LNCaP clone FGC (cell line): ENCODE measurements at regions not wholly inside any gene's neighbourhood (a gene's known extent, or its start where the extent isn't known, plus 50 kb on each side); places are given as distances from the start of the nearest gene placed in this dataset.

ENCODE experiments used
- DNase-seq: peaks from one replicate; pipeline ENCODE4 v3.0.0-alpha.2; 2011; ENCODE audit warnings: low read depth
- H3K4me3 ChIP-seq: 2 replicates; pipeline ENCODE4 v1.5.1; 2011; ENCODE audit warnings: mild to moderate bottlenecking, low read depth, low read length, control low read depth
- TF ChIP-seq, protein P1 (sequence below): IDR thresholded peaks from 2 replicates; pipeline ENCODE4 v1.5.1; 2012; ENCODE audit warnings: mild to moderate bottlenecking; ENCODE audit not compliant: control insufficient read depth, insufficient read depth; ENCODE audit errors: extremely low read depth

DNA sequence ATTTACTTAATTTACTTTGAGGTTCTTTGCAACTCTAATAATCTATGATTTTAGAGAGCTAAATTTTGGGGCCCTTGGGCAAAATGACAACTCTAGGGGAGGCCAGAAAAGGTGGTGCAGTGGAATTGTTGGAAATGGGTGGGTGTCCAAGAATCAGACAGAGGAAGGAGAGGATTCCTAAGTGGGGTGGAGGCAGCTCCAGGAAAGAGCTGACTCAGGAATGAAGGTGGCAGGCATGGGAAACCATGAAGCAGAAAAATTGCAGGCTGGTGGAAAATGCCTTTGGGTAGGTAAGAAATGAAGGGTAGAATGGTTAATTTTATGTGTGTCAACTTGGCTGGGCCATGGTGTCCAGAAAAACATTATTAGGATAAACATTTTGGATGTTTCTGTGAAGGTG, 248.5 kb upstream of the TUT7 start:
- no peak for DNase-seq
- TF ChIP-seq, protein P1, sequence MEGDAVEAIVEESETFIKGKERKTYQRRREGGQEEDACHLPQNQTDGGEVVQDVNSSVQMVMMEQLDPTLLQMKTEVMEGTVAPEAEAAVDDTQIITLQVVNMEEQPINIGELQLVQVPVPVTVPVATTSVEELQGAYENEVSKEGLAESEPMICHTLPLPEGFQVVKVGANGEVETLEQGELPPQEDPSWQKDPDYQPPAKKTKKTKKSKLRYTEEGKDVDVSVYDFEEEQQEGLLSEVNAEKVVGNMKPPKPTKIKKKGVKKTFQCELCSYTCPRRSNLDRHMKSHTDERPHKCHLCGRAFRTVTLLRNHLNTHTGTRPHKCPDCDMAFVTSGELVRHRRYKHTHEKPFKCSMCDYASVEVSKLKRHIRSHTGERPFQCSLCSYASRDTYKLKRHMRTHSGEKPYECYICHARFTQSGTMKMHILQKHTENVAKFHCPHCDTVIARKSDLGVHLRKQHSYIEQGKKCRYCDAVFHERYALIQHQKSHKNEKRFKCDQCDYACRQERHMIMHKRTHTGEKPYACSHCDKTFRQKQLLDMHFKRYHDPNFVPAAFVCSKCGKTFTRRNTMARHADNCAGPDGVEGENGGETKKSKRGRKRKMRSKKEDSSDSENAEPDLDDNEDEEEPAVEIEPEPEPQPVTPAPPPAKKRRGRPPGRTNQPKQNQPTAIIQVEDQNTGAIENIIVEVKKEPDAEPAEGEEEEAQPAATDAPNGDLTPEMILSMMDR = no peak
- H3K4me3 ChIP-seq = no peak overlapping the region

DNA sequence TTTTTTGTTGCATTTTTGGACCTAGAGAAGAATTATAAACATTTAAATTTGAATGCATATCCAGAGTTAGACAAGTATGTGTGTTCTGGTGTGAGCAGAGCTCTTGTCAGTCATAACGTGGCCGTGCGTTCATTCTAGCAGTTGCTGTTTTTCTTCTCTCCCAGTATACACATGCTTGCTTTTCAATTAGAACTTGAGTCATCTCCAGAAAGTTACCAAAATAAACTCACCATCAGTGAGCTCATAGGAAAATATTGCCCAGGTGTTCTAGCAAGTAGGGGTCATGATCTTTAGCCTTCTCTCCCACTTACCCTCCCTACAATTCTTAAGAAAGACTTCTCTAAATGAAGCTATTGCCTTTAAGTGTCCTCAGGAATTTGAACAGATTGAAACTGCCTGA, 247.5 kb upstream of the TUT7 start:
- TF ChIP-seq, protein P1 = no peak
- no peak overlapping the region for H3K4me3 ChIP-seq
- DNase-seq = no peak

DNA sequence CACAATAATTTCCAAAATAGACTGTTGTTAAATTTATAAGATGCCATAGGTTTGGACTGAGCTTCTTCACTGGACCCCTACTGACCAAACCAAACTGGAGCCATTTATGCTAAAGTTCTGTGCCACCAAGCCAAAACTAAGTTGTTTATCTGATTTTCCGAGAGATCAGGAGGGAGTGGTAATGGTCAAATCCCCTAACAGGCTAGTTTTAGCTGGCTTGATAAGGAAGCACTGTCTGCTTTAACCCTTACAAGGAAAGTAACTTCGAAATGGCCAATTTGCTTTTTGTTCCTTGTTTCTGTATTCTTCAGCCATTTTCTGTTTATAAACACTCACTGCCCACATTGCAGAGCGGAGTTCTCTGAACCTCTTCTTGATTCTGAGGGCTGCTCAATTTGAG, 246.8 kb upstream of the TUT7 start:
- no peak for DNase-seq
- TF ChIP-seq, protein P1 = no peak

DNA sequence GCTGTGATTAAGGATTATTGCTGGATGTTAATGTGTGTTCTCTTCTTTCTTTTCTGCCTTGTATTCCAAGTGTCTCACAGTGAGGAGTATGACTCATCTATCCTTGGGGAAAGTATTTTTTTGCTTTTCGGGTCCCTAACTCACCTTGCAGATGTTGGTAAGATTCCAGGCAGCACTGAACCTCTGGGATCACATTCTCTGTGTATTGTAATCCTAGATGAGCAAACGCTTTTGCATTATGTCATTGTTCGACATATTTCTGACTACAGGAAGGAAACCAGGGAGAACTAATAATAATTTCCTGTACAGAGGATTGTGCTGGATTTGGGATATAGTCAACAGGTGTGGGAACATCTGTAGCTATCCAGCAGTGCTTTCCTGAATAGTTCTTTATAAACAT, 246.1 kb upstream of the TUT7 start:
- no peak for DNase-seq
- TF ChIP-seq, protein P1 = no peak
- no peak overlapping the region for H3K4me3 ChIP-seq

More for the DNA sequence above, 246.8 kb upstream of the TUT7 start:
- no peak overlapping the region for H3K4me3 ChIP-seq

DNA sequence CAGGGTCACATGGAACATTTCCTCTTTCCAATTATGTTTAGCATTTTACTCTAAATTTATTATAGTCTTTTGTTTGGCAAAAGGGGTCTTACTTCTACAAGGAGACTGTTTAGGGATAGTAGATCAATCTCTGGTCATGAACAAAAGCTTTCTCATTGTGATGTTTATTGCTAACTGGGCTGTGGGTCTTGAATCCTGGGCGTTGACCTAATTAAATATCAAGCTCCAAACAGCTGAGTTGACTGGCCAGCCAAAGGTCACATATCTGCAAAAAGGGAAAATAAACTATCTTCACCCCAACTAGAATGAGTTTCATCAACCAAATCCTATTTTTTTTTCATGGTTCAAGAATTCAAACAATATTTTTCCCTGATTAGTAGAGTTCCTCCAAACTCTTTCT, 245.4 kb upstream of the TUT7 start:
- no peak for DNase-seq
- TF ChIP-seq, protein P1 = no peak
- no peak overlapping the region for H3K4me3 ChIP-seq

DNA sequence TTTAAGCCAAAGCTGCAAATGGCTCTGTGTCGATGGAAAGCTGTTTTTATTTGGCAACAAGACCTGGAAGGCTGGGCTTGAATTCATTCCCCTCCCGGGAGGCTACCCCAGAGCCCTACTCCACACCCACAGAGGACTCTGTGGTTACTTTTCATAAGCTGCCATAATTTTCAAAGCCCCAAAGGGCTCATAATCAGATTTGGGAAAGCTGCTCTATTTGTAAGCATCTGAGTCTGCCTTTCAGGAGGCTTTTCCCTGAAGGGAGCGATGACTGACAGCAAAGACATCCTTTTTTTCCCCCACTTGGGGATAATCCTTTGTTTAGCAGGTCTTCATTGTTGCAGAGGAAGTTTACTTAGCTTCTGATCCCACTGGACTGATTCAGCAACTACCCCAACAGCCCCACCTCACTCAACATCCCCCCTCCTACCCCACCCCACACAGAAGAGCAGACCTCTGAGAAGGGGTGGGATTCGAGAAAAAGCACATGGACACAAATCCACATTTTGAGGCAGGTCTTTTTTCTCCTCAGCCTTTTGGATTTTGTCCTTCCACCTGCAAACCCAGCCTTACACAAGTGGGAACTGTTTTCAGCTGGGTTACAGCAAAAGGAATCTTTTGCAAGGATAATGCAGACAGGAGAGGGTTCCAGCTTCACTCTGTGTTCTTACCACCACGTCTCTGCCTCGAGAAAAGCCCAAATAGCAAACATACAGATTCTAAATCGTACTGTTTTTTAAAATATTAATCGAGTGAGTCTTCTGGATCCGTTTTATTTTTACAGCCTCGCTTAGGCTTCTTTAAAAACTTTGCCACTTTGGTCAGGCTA, 244.4 kb upstream of the TUT7 start:
- no peak overlapping the region for H3K4me3 ChIP-seq
- TF ChIP-seq, protein P1 = no peak

DNA sequence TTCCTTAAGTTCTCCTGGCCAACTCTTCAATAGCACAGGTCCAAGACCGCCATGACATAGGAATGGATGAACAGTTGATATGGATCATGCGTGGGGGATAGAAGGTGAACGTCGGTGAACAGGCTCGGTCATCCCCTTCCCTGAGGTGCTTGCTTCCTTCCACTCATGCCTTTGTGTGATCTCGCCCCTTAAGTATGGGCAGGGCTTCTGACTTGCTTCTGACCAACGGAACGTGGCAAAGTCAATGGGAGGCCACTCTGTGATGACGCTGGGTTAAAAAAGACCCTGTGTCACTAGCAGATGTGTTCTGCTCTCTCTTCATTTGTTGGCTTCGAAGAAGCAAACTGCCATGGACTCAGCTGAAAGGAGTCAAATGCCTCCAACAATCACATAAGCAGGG, 240.5 kb upstream of the TUT7 start:
- DNase-seq = no peak
- TF ChIP-seq, protein P1 = no peak
- no peak overlapping the region for H3K4me3 ChIP-seq

More for the DNA sequence above, 244.4 kb upstream of the TUT7 start:
- no peak for DNase-seq
